Prostate gland (tissue), 2 donors: ENCODE measurements at regions not wholly inside any gene's neighbourhood (a gene's known extent, or its start where the extent isn't known, plus 50 kb on each side); places are given as distances from the start of the nearest gene placed in this dataset.

ENCODE experiments used
- DNase-seq: peaks from one replicate; pipeline ENCODE4 v3.0.0-alpha.2; 2019; ENCODE audit warnings: low spot score
- H3K27ac ChIP-seq, 2 donors: fragments of 200-600 bp; sonication (generic); 2 replicates each; pipeline ENCODE4 v1.5.1; 2017 to 2019
- H3K27me3 ChIP-seq: fragments of 200-600 bp; sonication (generic); replicated peaks from 2 replicates; pipeline ENCODE4 v1.5.1; 2019; ENCODE audit not compliant: insufficient read depth
- H3K36me3 ChIP-seq, 2 donors: fragments of 200-600 bp; sonication (generic); 1 replicate in 1 of 2; 2 replicates in 1 of 2; pipeline versions ENCODE4 v1.5.1 to v1.8.1; 2017 to 2019
- H3K4me1 ChIP-seq: fragments of 200-600 bp; sonication (generic); replicated peaks from 2 replicates; pipeline ENCODE4 v1.5.1; 2019
- H3K4me3 ChIP-seq, 2 donors: fragments of 200-600 bp; sonication (generic); 2 replicates each; pipeline ENCODE4 v1.5.1; 2017 to 2019
- H3K9me3 ChIP-seq: fragments of 200-600 bp; sonication (generic); 2 replicates; pipeline ENCODE4 v1.5.1; 2017
- CTCF ChIP-seq, 4 experiments: fragments of 200-600 bp in 2 of 4; fragments of 450-650 bp in 2 of 4; sonication (generic) in 2 of 4; IDR thresholded peaks; 1 replicate in 3 of 4; 2 replicates in 1 of 4; pipeline ENCODE4 v1.5.1; 2016 to 2019; ENCODE audit warnings: antibody characterized with exemption in 4 of 4, mild to moderate bottlenecking in 2 of 4, moderate library complexity in 2 of 4
- POLR2A ChIP-seq: fragments of 450-650 bp; IDR thresholded peaks from one replicate; pipeline ENCODE4 v1.6.1; 2016; ENCODE audit warnings: antibody characterized with exemption, mild to moderate bottlenecking
- POLR2AphosphoS5 ChIP-seq: sonication (generic); formaldehyde crosslinking; IDR thresholded peaks from one replicate; pipeline ENCODE4 v1.6.1; 2017; ENCODE audit warnings: antibody characterized with exemption
- WGBS: methylation state at CpG from one replicate; pipeline ENCODE4 v1.1.5; 2018; 5-methylcytosine and 5-hydroxymethylcytosine counted together
- intact Hi-C: fragments of 100-400 bp; cut with DNase I; formaldehyde crosslinking; loops from one replicate; pipeline ENCODE4 v1.14.2; 2022

- no peaks in the 10 kb centered on the region for H3K27me3 ChIP-seq
- H3K36me3 ChIP-seq = no peaks in the 10 kb centered on the region
- 17% methylated on average over 5 of the region's 5 CpGs for WGBS
- no peak for TF ChIP-seq POLR2AphosphoS5
- no peak for TF ChIP-seq POLR2A
- no peak for TF ChIP-seq CTCF (IDR thresholded peaks at IDR 0.05)
- intact Hi-C loops = no loop called here
- H3K4me1 ChIP-seq = no peaks in the 10 kb centered on the region
- no peak overlapping the region for H3K4me3 ChIP-seq
- H3K9me3 ChIP-seq = no peaks in the 10 kb centered on the region
- no peak for DNase-seq
- H3K27ac ChIP-seq = no peak overlapping the region
These were observed 369.9 kb upstream of the DAB2 start for GRCh38 chr5:39794513-39795210.

- H3K4me1 ChIP-seq = no peaks in the 10 kb centered on the region
- TF ChIP-seq CTCF (IDR thresholded peaks at IDR 0.05) (no peak), POLR2AphosphoS5 (no peak), POLR2A (no peak)
- no peak overlapping the region for H3K27ac ChIP-seq
- no peaks in the 10 kb centered on the region for H3K36me3 ChIP-seq
- no peak for DNase-seq
- no peak overlapping the region for H3K4me3 ChIP-seq
- no peaks in the 10 kb centered on the region for H3K27me3 ChIP-seq
- 95% methylated on average over 7 of the region's 7 CpGs for WGBS
- intact Hi-C loops = no loop called here
- no peaks in the 10 kb centered on the region for H3K9me3 ChIP-seq
These were observed 360.6 kb upstream of the DAB2 start for GRCh38 chr5:39785410-39785809.

GRCh38 chr5:39783756-39784421 is 359.1 kb upstream of the DAB2 start:
- Histone ChIP-seq H3K4me3 (no peak overlapping the region), H3K36me3 (no peaks in the 10 kb centered on the region), H3K27me3 (no peaks in the 10 kb centered on the region), H3K27ac (no peak overlapping the region), H3K9me3 (no peaks in the 10 kb centered on the region), H3K4me1 (no peaks in the 10 kb centered on the region)
- no peak for TF ChIP-seq CTCF (IDR thresholded peaks at IDR 0.05)
- TF ChIP-seq POLR2AphosphoS5 = no peak
- no peak for TF ChIP-seq POLR2A
- no peak for DNase-seq
- intact Hi-C loops = no loop called here
- 59% methylated on average over 3 of the region's 3 CpGs for WGBS

- no peak overlapping the region for H3K4me3 ChIP-seq
- no peak overlapping the region for H3K27ac ChIP-seq
- no peak for DNase-seq
- no peak for TF ChIP-seq POLR2A
- no peak for TF ChIP-seq CTCF (IDR thresholded peaks at IDR 0.05)
- no peak for TF ChIP-seq POLR2AphosphoS5
- H3K36me3 ChIP-seq = no peaks in the 10 kb centered on the region
- no peaks in the 10 kb centered on the region for H3K9me3 ChIP-seq
- intact Hi-C loops = no loop called here
- no peaks in the 10 kb centered on the region for H3K27me3 ChIP-seq
- H3K4me1 ChIP-seq = no peaks in the 10 kb centered on the region
These were observed 355.6 kb upstream of the DAB2 start for GRCh38 chr5:39780347-39780746.

- intact Hi-C loops = no loop called here
- H3K4me3 ChIP-seq = no peak overlapping the region
- H3K27ac ChIP-seq = no peak overlapping the region
- DNase-seq = no peak
- H3K27me3 ChIP-seq = no peaks in the 10 kb centered on the region
- WGBS = 81% methylated on average over 1 of the region's 1 CpG
- H3K4me1 ChIP-seq = no peaks in the 10 kb centered on the region
- no peaks in the 10 kb centered on the region for H3K9me3 ChIP-seq
- TF ChIP-seq POLR2A (no peak), POLR2AphosphoS5 (no peak), CTCF (IDR thresholded peaks at IDR 0.05) (no peak)
- H3K36me3 ChIP-seq = no peaks in the 10 kb centered on the region
These were observed 355.1 kb upstream of the DAB2 start for GRCh38 chr5:39779831-39780230.
